ENCODE measurements at regions not wholly inside any gene's neighbourhood (a gene's known extent, or its start where the extent isn't known, plus 50 kb on each side); places are given as distances from the start of the nearest gene placed in this dataset.

GRCh38 chr15:79198461-79198860 is 84.1 kb upstream of the ANKRD34C start:
- Histone ChIP-seq H2AFZ (ENCODE audit: low read depth, low read length) (no peak overlapping the region), H3K4me3 (ENCODE audit: low read depth in 1 of 2, low read length in 2 of 2) (no peak overlapping the region), H3K9me3 (ENCODE audit: insufficient read depth, low read length, severe bottlenecking) (no peaks in the 10 kb centered on the region), H3K27me3 (ENCODE audit: insufficient read depth, low read length, poor library complexity) (peaks cover 3% of the 10 kb centered on the region), H3K9ac (ENCODE audit: low read depth, low read length) (no peak overlapping the region), H4K20me1 (ENCODE audit: insufficient read depth, low read length) (no peaks in the 10 kb centered on the region), H3K36me3 (ENCODE audit: insufficient read depth, low read length) (no peaks in the 10 kb centered on the region), H3K4me1 (ENCODE audit: insufficient read depth, low read length) (no peaks in the 10 kb centered on the region), H3K79me2 (ENCODE audit: insufficient read depth, low read length) (no peaks in the 10 kb centered on the region), H3K27ac (ENCODE audit: low read length) (no peak overlapping the region), H3K4me2 (ENCODE audit: insufficient read depth, low read length) (no peak overlapping the region)
- no peak for DNase-seq
- TF ChIP-seq EZH2 (IDR thresholded peaks at IDR 0.05; ENCODE audit: borderline replicate concordance, low read depth, low read length, severe bottlenecking) = no peak
- no peak for ATAC-seq (ENCODE audit: insufficient read depth, low read depth)

- no peak for ATAC-seq (ENCODE audit: insufficient read depth, low read depth)
- DNase-seq = no peak
- H3K4me3 ChIP-seq (ENCODE audit: low read depth in 1 of 2, low read length in 2 of 2) = no peak overlapping the region
- no peaks in the 10 kb centered on the region for H3K9me3 ChIP-seq (ENCODE audit: insufficient read depth, low read length, severe bottlenecking)
- H2AFZ ChIP-seq (ENCODE audit: low read depth, low read length) = no peak overlapping the region
- no peak overlapping the region for H3K27ac ChIP-seq (ENCODE audit: low read length)
- H3K4me2 ChIP-seq (ENCODE audit: insufficient read depth, low read length) = no peak overlapping the region
- H3K4me1 ChIP-seq (ENCODE audit: insufficient read depth, low read length) = no peaks in the 10 kb centered on the region
- no peak overlapping the region for H3K9ac ChIP-seq (ENCODE audit: low read depth, low read length)
- TF ChIP-seq CTCF (IDR thresholded peaks at IDR 0.05; ENCODE audit: borderline replicate concordance, extremely low read depth, low read length, poor library complexity, severe bottlenecking) = no peak
- TF ChIP-seq EZH2 (IDR thresholded peaks at IDR 0.05; ENCODE audit: borderline replicate concordance, low read depth, low read length, severe bottlenecking) = no peak
- H3K36me3 ChIP-seq (ENCODE audit: insufficient read depth, low read length) = no peaks in the 10 kb centered on the region
- no peaks in the 10 kb centered on the region for H3K79me2 ChIP-seq (ENCODE audit: insufficient read depth, low read length)
- H3K27me3 ChIP-seq (ENCODE audit: insufficient read depth, low read length, poor library complexity) = peaks cover 6% of the 10 kb centered on the region
- H4K20me1 ChIP-seq (ENCODE audit: insufficient read depth, low read length) = no peaks in the 10 kb centered on the region
Observed at GRCh38 chr15:79197285-79197684, 85.2 kb upstream of the ANKRD34C start.

GRCh38 chr15:79195802-79196201 is 86.7 kb upstream of the ANKRD34C start:
- Histone ChIP-seq H3K27ac (ENCODE audit: low read length) (no peak overlapping the region), H3K9ac (ENCODE audit: low read depth, low read length) (no peak overlapping the region), H3K79me2 (ENCODE audit: insufficient read depth, low read length) (no peaks in the 10 kb centered on the region), H3K27me3 (ENCODE audit: insufficient read depth, low read length, poor library complexity) (peaks cover 6% of the 10 kb centered on the region), H4K20me1 (ENCODE audit: insufficient read depth, low read length) (no peaks in the 10 kb centered on the region), H3K4me2 (ENCODE audit: insufficient read depth, low read length) (no peak overlapping the region), H3K9me3 (ENCODE audit: insufficient read depth, low read length, severe bottlenecking) (no peaks in the 10 kb centered on the region), H3K36me3 (ENCODE audit: insufficient read depth, low read length) (no peaks in the 10 kb centered on the region), H2AFZ (ENCODE audit: low read depth, low read length) (no peak overlapping the region), H3K4me3 (ENCODE audit: low read depth in 1 of 2, low read length in 2 of 2) (no peak overlapping the region), H3K4me1 (ENCODE audit: insufficient read depth, low read length) (no peaks in the 10 kb centered on the region)
- DNase-seq (no peak), ATAC-seq (ENCODE audit: insufficient read depth, low read depth) (no peak)
- peak; percentile 22 for TF ChIP-seq CTCF (IDR thresholded peaks at IDR 0.05; ENCODE audit: borderline replicate concordance, extremely low read depth, low read length, poor library complexity, severe bottlenecking)
- no peak for TF ChIP-seq EZH2 (IDR thresholded peaks at IDR 0.05; ENCODE audit: borderline replicate concordance, low read depth, low read length, severe bottlenecking)

- no peaks in the 10 kb centered on the region for H3K36me3 ChIP-seq (ENCODE audit: insufficient read depth, low read length)
- H3K9ac ChIP-seq (ENCODE audit: low read depth, low read length) = no peak overlapping the region
- H3K27ac ChIP-seq (ENCODE audit: low read length) = no peak overlapping the region
- TF ChIP-seq EZH2 (IDR thresholded peaks at IDR 0.05; ENCODE audit: borderline replicate concordance, low read depth, low read length, severe bottlenecking) = no peak
- no peak for TF ChIP-seq CTCF (IDR thresholded peaks at IDR 0.05; ENCODE audit: borderline replicate concordance, extremely low read depth, low read length, poor library complexity, severe bottlenecking)
- H3K4me3 ChIP-seq (ENCODE audit: low read depth in 1 of 2, low read length in 2 of 2) = no peak overlapping the region
- no peaks in the 10 kb centered on the region for H3K79me2 ChIP-seq (ENCODE audit: insufficient read depth, low read length)
- no peaks in the 10 kb centered on the region for H4K20me1 ChIP-seq (ENCODE audit: insufficient read depth, low read length)
- ATAC-seq (ENCODE audit: insufficient read depth, low read depth) = no peak
- H3K9me3 ChIP-seq (ENCODE audit: insufficient read depth, low read length, severe bottlenecking) = no peaks in the 10 kb centered on the region
- peaks cover 6% of the 10 kb centered on the region for H3K27me3 ChIP-seq (ENCODE audit: insufficient read depth, low read length, poor library complexity)
- H3K4me2 ChIP-seq (ENCODE audit: insufficient read depth, low read length) = no peak overlapping the region
- DNase-seq = no peak
- no peaks in the 10 kb centered on the region for H3K4me1 ChIP-seq (ENCODE audit: insufficient read depth, low read length)
- no peak overlapping the region for H2AFZ ChIP-seq (ENCODE audit: low read depth, low read length)
Observed at GRCh38 chr15:79195239-79195638, 87.3 kb upstream of the ANKRD34C start.
